NCI-H510A treated with DMSO at 0.1 percent for 48 hours (cell line): ENCODE measurements at regions not wholly inside any gene's neighbourhood (a gene's known extent, or its start where the extent isn't known, plus 50 kb on each side); places are given as distances from the start of the nearest gene placed in this dataset.

Experiments
- DNase-seq: peaks from one replicate; lab custom pipeline; 2025; lab: John Stamatoyannopoulos, UW

DNA sequence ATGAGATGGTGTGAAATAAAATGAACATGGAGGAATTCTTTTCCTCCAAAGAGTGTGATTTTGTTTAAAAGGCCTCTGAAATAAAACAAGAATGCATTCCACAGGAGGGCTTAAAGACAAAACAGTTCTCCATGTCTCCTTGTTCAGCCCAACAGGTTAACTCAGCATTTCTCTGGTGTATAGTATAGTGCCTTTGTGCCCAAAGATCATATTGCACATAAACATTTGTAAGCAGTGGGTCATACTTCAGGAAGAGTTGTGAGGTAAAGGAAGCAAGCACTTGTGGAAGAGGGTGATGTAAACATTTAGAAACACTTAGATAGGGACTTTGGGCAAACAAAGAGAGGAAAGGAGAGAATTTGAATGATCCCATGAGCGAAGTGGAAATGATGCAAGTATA is 433.9 kb downstream of the SIPA1L2 start:
- peak; percentile 88 for DNase-seq

GRCh38 chr1:232194424-232194823 is 435.5 kb downstream of the SIPA1L2 start:
- no peak for DNase-seq

- DNase-seq: no peak
Measured at GRCh38 chr1:232193451-232193783, 436.5 kb downstream of the SIPA1L2 start.

DNA sequence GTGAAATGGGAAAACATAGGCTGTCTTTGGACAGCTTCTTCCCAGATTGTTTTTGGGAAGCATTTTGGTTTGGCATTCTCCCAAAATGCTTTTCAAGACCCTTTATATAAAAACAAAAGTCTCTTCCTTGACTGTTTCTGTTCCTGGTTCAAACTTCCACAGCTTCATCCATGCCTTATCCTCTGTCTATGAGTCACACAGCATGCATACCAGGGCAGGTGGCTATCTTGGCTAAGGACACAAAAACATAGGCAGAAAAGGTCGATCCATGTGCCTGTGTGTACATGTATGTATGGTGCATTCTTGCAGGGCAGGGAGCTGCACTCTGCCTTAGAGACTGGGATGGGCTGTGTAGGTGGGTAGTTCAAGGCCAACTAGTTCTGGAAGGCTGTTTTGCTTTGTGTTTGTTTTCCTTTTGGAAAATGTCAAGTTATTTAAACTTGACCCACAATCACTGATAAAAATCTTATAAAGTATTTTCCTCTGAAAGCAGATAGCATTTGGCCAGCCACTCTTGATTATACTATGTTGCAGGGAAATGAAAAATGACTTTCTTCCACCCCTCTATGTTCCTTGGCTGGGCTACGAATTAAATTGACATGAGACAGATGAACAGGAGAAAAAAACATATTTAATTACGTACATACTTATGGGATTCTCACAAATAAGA is 437.0 kb downstream of the SIPA1L2 start:
- DNase-seq: no peak

DNA sequence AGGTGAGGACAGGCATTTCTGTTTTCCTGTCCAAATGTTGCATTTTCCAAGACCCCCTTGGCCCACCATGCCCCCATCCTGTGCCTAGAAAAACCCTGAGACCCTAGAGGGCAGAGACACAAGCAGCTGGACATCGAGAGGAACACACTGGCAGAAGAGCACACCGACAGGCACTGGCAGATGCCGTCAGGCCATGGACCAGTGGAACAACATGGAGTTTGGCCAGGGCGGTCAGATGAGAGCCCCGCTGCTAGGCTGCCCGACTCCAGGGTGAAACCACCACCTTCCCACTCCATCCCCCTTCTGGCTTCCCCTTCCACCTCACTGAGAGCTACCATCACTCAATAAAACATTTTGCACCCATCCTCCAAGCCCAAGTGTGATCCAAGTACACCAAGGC is 438.4 kb downstream of the SIPA1L2 start:
- DNase-seq: no peak

DNA sequence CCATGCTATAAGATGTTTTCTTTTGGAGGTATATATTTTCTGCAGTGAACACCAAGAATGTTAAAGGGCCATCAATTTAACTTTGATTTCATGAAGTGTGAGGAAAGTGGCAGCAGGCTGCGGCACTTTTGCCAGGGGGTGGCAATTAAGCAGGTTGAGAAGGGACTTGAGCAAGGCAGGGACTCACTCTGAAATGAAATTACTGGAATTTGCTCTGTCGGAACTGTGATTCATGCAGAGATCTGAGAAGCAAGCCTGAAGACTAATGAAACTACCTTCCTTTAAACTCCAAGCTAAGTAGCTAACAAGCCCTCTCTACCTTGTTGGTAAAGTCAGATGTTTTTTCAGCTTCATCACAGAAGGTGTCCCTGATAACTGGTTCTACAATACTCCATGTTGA is 441.6 kb downstream of the SIPA1L2 start:
- DNase-seq: no peak

DNA sequence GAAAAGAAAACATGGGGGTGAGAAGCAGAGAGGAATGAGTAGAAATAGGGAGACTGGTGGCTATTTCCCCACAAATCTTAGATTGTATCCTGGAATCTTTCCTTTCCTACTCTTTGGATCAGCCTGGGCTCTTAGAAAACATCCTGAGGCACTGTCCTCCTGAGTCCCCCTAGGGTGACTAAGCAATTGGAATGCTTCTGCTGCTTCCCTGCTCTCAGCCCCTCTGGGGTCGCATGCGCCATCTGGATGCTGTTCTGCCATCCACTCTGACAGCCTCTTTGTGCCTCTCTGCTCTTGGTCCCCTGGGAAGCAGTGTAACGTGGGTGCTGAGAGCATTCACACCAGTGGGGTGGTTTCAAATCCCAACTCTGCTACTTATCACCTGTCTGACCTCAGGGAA is 443.0 kb downstream of the SIPA1L2 start:
- no peak for DNase-seq

DNA sequence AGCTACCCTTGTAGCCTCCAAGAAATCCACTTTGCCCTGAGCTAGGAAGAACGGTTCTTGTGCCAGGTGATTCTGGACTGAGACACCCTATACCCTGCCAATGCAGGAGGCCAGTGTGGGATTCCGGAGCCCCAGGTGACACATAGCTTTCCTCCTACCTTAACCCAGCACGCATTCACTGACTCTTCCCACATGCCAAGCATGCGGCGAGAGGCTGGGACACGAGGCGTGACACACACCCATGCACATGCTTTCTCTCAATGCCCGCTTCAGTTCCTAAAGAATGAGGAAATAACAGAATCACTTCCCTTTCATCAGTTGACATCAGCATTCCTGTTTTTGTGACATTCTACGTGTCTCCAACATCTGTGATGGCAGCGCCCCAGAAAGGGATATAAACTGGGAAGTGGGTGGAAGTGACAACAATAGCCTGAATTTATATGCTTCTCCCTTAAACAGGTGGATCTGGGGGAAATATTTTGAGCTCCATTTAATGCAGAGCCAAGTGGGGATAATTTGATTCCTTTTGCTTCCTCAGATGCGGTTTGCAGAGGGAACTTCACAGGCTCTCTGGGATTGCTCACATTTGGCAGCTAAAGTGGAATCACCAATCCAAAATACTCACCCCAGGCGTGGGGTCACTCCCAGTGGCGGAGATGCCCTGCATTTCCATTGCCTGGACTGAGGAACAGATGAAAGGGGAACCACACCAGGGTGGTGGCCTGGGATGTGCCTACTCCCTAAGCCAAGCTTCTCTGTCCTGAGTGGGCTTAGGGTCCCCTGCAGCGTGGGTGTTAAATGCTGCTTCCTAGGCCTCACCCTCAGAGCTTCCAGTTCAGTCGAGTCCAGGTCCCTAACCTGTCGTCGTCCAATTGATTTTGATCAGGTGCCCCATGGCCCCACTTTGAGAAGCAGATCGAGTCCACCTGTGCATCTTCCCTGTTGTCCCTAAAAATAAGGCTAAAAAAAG is 445.1 kb downstream of the SIPA1L2 start:
- DNase-seq: no peak

DNA sequence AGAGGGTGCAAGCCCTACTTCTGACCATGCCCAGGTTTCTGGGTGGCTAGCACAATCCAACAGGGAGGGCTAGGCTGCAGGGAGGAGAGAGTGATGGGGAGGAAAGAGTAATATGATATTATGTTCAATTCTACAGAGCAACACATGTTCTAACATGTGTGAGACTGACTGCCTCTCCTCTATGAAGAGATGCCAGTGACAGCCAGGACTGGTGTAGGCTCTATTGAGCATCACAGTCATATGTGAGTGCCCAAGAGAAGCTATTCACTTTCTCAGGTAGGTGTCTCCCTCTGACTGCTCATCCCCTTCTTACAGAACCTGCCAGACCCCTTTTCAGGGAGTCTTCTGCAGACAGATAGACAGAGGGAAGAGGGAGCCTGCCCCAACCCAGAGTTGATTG is 446.1 kb downstream of the SIPA1L2 start:
- DNase-seq: no peak

- DNase-seq: no peak
Measured at GRCh38 chr1:232183266-232183800, 446.6 kb downstream of the SIPA1L2 start.

GRCh38 chr1:232182236-232182635 is 447.7 kb downstream of the SIPA1L2 start:
- DNase-seq: no peak

DNA sequence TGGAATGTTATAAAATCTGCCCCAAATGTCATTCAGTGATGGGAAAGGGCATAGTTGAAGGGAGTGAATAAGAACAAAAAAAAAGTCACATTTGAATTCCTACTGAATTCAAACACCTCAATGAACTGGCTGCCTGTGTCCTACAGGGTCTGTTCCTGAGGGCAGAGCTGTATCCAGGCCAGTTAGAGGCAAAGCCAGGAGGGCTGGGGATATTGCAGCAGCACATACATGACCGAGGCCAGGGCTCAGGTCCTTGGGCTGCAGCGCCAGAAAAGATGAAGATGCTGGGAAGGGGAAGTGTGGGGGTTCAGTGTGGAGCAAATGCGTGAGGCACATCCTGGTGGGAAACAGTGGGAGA is 449.2 kb downstream of the SIPA1L2 start:
- DNase-seq: no peak

- DNase-seq: peak; percentile 73
Measured at GRCh38 chr1:232179896-232180778, 449.8 kb downstream of the SIPA1L2 start.

- no peak for DNase-seq
Measured at GRCh38 chr1:232178191-232178590, 451.7 kb downstream of the SIPA1L2 start.

- no peak for DNase-seq
Measured at GRCh38 chr1:232177438-232177837, 452.5 kb downstream of the SIPA1L2 start.

- no peak for DNase-seq
Measured at GRCh38 chr1:232176222-232176621, 453.7 kb downstream of the SIPA1L2 start.

GRCh38 chr1:232174306-232174705 is 455.6 kb downstream of the SIPA1L2 start:
- DNase-seq: peak; percentile 80

- no peak for DNase-seq
Measured at GRCh38 chr1:232172563-232172962, 457.4 kb downstream of the SIPA1L2 start.

DNA sequence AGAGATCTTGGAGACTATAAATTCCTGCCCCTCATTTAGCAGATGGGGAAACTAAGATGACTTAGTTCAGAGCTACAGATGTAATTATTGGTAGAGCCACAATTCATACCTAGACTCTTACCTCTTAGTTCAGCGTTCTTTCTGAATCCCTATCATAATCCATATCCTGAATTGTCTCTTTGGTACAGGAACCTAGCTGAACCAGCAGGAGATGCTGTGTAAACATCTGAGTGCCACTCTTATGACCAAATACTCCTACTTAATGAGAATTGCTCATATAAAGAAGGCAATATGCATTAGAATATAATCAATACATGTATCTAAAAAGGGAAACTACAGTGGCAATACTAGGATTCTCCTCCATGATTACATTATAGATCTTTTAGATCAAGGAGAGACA is 459.0 kb downstream of the SIPA1L2 start:
- no peak for DNase-seq

DNA sequence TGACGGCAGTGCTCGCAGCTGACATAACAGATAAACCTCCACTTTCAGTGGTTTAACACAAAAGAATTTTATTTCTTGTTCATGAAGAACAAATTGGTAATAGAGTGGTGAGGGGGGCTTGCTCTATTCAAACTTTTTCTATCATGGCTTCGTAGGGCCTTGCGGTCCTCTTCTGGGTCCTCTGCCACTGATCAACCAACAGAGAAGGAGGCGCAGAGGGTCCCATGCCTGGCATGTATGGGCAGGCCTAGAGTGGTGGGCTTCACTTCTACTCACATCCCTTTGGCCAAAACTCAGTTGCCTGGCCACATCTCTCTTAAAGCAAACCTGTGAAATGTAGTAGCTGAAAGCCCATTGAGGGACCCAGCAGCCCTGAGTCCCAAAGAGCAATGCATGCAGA is 460.5 kb downstream of the SIPA1L2 start:
- no peak for DNase-seq

DNA sequence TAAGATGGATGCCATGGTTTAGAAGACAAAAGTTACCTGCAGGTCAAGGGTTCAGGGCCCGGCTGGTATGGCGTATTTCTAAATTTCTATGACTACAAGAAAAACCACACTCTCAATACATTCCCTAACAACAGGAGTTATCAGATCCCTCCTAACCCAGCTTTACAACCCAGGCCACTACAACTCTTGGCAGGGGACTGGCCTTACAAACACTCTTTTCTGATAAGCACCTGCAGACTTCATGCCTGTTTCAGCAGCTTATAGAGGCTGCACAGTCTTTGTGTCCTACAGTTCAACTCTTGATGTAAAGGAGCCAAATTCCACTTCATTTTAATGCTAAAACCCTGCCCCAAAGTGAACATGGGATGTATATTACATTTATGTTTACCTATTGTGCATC is 461.4 kb downstream of the SIPA1L2 start:
- DNase-seq: no peak

DNA sequence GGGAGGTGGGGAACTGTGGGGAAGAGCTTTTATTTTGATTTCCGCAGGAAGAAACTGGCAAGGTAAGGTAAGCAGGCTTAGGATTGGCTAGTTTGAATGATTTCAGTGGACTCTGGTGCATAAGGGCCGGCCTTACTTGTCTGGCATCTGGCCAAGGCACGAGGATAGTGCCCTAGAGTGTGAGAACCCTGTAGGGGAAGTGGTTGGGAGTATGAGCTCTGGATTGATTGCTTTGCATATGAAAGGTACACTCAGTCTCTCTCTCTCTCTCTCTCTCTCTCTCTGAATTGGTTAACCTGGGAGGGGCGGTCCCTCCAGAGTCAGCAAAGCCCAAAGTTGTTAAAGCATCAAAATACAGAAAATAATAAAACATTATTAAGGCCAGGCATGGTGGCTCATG is 463.0 kb downstream of the SIPA1L2 start:
- peak; percentile 25 for DNase-seq
